Hepatic stellate cell (primary cell): ENCODE measurements at regions not wholly inside any gene's neighbourhood (a gene's known extent, or its start where the extent isn't known, plus 50 kb on each side); places are given as distances from the start of the nearest gene placed in this dataset.
"Not testable (repeated sequence)": the region's sequence is repeated elsewhere in the genome, so short reads cannot be mapped to it uniquely, and the experiment has no call there.

ENCODE experiments used
- DNase-seq: peaks from one replicate; pipeline ENCODE4 v3.0.0; 2011; ENCODE audit warnings: low spot score

DNA sequence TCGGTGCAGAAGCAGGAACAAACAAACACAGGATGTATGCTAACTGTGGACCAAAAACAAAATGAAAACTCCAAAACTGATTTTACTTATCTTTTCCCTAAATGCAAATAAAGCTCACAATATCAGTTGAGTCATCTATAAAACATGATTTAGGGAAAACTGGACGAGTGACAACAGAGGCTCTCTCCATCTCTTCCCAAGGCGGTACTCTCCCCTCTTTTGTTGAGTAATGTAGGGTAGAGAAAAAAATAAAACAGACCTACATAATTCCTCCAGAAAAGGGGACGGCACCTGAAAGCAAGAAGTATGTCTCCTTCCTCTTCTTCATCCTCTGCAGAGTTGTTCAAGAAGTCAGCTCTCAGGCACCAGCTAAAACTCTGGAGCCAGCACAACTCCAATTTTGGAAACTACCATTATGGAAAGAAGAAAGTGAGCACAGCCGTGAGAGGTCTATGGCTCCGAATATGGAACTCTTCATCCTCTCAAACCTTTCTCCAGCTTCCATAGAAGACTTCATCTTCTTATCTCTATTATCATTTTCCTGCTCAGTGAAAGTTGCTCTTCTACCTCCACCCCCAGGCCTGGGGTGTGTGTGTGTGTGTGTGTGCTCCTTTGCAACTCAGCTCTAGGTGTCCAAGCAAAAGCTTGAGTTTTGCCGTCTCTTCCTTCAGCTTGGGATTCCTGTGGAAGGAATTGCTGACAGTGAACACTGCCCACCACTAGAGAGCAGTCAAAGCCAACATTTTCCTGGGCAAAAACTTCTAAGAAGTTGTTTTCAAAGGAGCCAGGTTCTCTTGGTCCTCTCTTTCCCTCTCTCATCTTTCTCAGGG lies 155.4 kb downstream of the DIO2 start:
- DNase-seq, result peak; percentile 12

DNA sequence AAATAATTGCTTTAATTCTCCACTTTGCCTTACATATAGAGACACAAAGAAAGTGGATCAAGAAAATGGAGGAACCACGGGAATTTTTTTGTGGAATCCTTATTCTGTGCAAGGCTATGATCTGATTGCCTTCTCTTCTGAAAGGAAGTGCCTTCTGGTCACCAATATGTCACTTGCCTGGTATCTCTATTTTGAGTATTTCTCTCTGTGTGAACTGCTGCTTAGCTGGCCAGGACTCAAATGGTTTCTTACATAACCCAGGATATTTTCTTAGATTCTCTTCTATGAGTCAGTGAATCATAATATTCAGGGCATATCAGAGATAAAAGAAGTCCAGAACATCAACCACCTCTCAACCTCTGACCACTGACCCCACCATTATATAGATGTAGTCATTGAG lies 156.1 kb downstream of the DIO2 start:
- DNase-seq, result peak; percentile 11

DNA sequence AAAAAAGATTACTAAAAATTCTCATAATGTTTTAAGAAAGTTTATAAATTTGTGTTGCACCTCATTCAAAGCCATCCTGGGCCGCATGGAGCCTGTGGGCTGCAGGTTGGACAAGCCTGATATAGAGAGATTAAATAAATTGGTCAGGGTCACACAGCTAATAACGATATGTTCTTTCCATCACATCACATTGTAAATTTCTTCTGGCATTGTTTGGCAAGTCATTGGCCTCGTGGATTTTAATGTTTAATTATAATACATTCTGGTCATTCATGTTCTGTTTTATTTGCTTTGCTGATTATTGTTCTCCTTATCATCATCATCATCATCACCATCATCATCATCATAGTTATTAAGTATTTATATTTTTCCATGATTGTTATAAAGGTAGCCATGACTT lies 157.3 kb downstream of the DIO2 start:
- DNase-seq, result no peak

DNA sequence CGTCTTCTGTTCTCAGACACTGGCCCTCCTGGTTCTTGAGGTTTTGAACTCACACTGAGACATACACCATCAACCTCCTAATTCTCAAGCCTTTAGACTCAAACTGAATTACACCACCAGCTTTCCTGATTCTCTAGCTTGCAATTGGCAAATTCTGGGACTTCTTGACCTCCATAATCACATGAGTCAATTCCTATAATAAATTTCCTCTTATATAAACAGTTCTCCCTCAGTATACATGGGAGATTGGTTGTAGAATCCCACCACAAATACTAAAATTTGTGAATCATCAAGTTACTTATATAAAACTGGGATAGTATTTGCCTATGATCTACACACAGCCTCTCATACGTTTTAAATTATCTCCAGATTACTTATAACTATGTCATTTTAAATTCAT lies 162.2 kb downstream of the DIO2 start:
- no peak for DNase-seq

DNA sequence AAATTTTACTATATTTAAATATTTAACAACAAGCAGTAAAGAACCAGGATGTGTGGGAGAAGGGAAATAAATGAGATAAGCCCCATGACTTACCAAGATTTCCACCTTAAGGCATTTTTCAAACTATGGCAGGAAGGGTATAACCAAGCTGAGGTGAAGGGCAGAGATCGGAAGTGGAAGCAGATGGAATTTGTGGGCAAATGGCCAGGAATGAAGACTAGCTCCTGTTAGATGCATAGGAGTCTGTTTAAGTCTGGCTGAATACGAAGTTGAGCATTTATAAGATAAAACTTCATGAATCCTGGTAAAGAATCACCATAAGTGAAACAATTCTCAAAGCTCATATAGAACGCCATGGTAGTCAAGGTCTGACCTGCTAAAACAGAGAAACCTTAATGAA lies 163.5 kb downstream of the DIO2 start:
- no peak for DNase-seq

DNA sequence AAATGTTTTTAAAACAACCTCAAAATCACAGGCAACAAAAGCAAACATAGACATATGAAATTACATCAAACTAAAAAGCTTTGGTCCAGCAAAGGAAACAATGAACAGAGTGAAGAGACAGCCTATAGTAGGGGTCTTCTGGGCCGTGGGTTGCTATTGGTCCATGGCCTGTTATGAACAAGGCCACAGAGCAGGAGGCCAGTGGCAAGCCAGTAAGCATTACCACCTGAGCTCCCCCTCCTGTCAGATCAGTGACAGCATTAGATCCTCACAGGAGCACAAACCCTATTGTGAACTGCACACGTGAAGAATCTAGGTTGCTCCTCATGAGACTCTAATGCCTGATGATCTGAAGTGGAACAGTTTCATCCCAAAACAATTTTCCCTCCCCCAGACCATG lies 174.0 kb downstream of the DIO2 start:
- DNase-seq, result no peak

DNA sequence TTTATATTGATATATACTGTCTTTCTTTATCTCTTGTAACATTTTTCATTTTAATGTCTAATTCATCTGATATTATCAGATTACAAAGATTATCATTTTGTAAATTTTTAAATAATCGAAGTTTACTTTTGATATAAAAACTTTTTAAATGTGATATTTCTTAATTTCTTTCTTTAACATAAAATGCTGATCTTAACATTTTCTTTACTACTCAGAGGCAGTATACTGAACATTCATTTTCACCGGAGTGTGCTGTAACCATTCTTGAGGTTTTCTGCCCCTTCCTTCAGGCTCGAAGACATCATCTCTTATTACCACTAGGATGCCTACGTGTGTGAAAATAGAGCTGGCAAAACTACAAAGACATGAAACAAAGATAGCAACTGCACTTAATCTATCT lies 186.9 kb downstream of the DIO2 start:
- no peak for DNase-seq

DNA sequence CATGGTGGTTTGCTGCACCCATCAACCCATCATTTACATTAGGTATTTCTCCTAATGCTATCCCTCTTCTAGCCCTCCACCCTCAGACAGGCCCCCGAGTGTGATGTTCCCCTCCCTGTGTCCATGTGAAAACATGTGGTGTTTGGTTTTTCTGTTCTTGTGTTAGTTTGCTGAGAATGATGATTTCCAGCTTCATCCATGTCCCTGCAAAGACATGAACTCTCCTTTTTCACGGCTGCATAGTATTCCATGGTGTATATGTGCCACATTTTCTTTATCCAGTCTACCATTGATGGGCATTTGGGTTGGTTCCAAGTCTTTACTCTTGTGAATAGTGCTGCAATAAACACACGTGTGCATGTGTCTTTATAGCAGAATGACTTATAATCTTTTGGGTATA lies 192.8 kb downstream of the DIO2 start:
- DNase-seq, result not testable (repeated sequence)

DNA sequence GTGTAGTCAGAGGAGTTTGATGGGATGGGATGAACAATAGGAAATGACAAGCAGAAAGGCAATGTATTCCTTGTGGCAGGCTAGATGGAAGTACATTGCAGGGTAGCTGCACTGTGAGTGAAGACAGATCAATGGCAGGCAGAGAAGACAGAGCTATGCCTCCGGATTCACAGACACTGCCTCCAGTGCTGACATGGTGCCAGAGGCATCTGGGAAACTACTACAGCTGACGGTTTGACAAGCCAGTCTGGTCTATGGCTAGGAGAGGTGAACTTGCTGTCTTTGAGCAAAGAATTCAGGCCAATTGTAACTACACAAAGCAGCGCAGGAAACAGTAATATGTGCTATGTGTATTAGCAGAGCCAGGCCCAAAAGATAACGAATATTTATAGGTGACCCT lies 193.5 kb downstream of the DIO2 start:
- no peak for DNase-seq

DNA sequence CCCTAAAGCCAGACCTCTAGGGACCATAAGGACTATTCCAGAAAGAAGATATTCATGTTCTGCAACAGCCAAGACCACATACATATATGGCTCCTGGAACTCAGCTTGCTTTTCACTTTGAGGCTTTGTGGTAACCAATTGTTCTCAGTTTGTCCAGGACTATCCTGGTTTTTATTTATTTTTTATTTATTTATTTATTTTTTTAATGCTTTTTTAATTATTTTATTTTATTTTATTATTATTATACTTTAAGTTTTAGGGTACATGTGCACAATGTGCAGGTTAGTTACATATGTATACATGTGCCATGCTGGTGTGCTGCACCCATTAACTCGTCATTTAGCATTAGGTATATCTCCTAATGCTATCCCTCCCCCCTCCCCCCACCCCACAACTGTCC lies 201.1 kb downstream of the DIO2 start:
- not testable (repeated sequence) for DNase-seq

GRCh38 chr14:80005561-80005960 lies 205.7 kb downstream of the DIO2 start:
- DNase-seq, result no peak

DNA sequence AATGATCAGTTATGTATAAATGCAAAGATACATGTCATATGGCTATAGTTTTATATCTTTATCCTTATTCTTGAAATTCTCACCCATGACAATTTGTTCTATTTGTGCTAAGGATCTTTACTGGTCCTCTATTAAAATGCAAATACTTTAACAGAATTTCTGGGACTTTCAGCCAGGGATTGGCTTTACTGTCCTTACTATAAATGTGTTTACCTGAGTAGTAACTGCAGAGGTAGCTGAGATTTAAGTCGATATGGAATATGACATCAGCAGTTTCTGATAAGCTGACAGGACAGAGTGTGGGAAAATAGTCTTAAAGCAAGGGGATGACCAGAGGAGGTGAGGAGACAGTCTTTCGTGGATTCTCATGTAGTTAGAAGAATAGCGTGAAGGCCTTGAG lies 206.4 kb downstream of the DIO2 start:
- DNase-seq, result no peak

GRCh38 chr14:80003138-80003537 lies 208.2 kb downstream of the DIO2 start:
- DNase-seq, result no peak

GRCh38 chr14:79997509-79998208 lies 213.6 kb downstream of the DIO2 start:
- DNase-seq, result no peak

DNA sequence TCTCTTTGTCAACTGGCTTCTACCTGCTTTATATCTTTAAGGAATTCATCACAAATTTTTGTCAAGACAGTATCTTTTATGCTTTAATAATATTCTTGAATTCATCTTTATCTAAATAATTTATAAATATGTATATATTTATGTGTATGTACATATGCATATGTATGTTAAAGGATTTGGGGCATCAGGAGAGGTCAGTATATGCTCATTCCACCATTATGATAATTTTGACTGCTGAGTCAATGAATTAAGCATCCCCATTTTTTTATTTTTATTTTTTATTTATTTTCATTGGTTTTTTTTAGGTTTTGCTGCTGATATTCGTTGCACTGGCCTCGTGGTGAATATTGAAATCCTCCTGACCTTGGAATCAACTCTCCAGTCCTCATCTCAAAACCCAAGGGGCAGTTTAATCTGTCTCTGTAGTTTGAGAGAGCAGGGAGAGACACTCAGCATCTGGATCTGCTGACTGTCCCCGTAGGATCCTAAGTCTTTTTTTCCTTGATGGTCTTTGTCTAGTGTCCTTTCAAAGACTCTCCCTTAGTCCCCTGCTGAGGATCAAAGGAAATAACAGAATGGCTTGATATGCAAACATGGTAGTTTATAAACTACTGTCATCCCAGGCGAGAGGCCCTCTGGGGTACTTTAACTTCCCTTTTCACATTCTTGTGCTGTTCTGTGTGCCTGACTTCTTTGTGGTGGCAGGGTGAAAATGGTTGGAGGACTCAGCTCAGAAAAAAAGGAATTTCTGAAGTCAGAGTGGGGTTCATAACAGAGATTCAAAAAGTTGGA lies 218.7 kb downstream of the DIO2 start:
- no peak for DNase-seq

DNA sequence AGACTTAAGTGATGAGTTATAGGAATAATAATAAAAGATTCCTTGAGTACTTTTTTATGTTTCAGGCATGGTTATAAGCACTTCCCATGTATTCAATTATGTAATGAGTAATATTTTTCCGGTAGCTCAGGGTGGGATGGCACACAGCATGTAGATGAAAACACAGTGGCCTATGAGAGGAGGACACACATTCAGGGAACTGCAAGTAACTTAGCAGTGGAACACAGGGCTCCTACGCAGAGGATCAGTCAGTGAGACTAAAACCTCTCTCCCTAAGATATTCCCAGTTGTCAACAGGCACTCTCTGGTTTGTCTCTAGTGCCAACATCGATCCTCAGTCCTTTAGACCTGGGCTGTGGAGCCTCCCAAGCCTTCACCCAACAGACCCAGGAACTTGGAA lies 219.4 kb downstream of the DIO2 start:
- DNase-seq, result no peak

DNA sequence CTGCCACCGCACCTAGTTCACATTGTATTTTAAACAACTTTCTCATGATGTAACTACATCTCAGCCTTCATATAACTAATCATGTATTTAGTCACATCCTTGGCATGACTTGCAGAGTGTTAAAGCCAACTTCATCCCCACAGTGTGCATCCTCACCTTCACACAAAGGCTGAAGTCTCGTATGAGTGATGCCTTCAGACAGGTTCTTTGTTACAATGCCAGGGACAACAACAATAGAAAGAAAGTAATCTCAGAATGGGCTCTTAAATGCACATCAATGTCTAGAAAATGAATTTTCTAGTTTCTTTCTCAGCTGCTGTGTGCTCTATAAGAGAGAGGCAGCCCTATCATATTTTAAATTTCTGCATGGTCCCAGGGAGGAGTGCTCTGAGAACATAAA lies 221.3 kb downstream of the DIO2 start:
- no peak for DNase-seq

DNA sequence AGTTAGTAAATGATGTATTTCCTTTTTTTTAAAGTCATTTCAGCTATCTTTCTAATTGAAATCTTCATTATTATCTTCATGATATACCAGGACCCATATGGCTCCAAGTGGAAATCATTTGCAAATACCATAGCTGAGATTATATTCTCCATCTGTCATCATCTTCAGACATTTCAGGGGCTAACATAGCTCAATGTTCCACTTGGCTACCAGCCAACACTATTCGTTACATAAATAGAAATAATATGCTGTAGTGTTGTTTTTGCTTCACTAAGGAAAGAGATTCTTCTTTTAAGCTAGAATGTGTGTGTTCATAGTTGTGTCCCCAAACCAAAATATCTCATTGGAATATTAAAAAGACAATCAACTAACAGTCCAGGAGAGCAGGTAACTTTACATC lies 225.1 kb downstream of the DIO2 start:
- no peak for DNase-seq

DNA sequence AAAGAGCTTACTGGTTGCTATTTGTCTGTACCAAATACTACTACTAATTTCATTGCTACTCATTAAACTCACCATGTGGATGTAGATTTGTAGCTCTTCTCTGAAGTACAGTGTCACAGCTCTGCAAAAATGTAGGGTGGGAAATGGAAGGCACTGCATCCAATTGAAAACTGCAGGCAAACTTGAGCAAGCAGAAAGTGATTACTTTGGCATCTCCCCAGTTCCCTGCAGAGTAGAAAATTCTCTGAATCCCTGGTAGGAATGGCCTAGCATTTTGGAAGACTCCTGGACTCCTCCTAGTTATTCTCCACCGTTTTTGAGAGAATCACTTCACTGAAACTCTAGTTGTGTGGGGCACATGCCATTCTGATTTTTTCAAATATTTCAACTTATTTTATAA lies 239.1 kb downstream of the DIO2 start:
- DNase-seq, result no peak

- peak; percentile 4 for DNase-seq
These were observed 240.0 kb downstream of the DIO2 start for GRCh38 chr14:79971330-79971729.

DNA sequence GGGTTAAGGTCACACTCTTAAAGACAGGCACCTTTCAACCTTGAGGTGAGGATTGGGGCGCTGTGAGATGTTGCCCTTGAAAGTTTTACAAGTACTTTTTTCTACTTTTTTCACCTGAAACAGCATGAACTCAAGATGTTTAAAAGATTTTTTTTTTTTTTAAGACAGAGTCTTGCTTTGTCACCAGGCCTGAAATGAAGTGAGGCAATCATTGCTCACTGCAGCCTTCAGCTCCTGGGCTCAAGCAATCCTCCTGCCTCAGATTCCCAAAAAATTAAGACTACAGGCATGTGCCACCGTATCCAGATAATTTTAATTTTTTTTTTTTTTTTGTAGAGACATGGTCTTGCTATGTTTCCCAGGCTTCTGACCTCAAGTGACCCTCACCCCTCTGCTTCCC lies 243.9 kb downstream of the DIO2 start:
- DNase-seq, result no peak

GRCh38 chr14:79967001-79967400 lies 244.3 kb downstream of the DIO2 start:
- no peak for DNase-seq

- DNase-seq, result no peak
These were observed 245.4 kb downstream of the DIO2 start for GRCh38 chr14:79965896-79966295.
